Brain microvascular endothelial cell (primary cell): ENCODE measurements at regions not wholly inside any gene's neighbourhood (a gene's known extent, or its start where the extent isn't known, plus 50 kb on each side); places are given as distances from the start of the nearest gene placed in this dataset.
A peak's percentile ranks its signal among the peaks of the same experiment; 100 is the strongest.
"Not testable (repeated sequence)": the region's sequence is repeated elsewhere in the genome, so short reads cannot be mapped to it uniquely, and the experiment has no call there.

ENCODE experiments used
- DNase-seq: peaks from one replicate; pipeline ENCODE4 v3.0.0-alpha.2; 2020
- H3K27ac ChIP-seq: fragments of 250-450 bp; sonication (Bioruptor Pico); 2 replicates; pipeline ENCODE4 v1.5.1; 2020; ENCODE audit warnings: mild to moderate bottlenecking, moderate library complexity
- H3K27me3 ChIP-seq: fragments of 250-450 bp; sonication (Bioruptor Pico); replicated peaks from 2 replicates; pipeline ENCODE4 v1.5.1; 2020; ENCODE audit warnings: mild to moderate bottlenecking
- H3K36me3 ChIP-seq: fragments of 250-450 bp; sonication (Bioruptor Pico); replicated peaks from 2 replicates; pipeline ENCODE4 v1.5.1; 2020; ENCODE audit warnings: mild to moderate bottlenecking
- H3K4me3 ChIP-seq: 2 replicates; pipeline ENCODE4 v1.5.1; 2011; ENCODE audit warnings: low read depth, mild to moderate bottlenecking, control low read depth, low read length, moderate library complexity
- in situ Hi-C: cut with HindIII; loops from 2 replicates; pipeline ENCODE4 v1.10.0; 2017; ENCODE audit warnings: low sequenced_read_pairs, low pct_ligation_motif_present

DNA sequence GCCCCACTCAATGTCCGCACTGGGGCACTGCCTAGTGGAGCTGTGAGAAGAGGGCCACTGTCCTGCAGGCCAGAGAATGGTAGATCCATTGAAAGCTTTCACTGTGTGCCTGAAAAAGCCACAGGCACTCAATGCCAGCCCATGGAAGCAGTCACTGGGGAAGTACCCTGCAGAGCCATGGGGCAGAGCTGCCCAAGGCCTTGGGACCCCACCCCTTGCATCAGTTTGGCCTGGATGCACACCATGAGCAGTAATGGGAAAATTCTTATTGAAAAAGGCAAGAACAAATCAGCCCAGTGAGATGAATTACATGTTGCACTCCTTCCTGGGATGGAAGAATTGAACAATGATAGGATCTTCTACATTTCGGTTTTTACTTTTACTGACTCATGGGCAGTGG lies 447.1 kb downstream of the SPATA31A1 start:
- in situ Hi-C loops, H3K27me3 ChIP-seq, H3K4me3 ChIP-seq, H3K27ac ChIP-seq, H3K36me3 ChIP-seq, DNase-seq: not testable (repeated sequence)

DNA sequence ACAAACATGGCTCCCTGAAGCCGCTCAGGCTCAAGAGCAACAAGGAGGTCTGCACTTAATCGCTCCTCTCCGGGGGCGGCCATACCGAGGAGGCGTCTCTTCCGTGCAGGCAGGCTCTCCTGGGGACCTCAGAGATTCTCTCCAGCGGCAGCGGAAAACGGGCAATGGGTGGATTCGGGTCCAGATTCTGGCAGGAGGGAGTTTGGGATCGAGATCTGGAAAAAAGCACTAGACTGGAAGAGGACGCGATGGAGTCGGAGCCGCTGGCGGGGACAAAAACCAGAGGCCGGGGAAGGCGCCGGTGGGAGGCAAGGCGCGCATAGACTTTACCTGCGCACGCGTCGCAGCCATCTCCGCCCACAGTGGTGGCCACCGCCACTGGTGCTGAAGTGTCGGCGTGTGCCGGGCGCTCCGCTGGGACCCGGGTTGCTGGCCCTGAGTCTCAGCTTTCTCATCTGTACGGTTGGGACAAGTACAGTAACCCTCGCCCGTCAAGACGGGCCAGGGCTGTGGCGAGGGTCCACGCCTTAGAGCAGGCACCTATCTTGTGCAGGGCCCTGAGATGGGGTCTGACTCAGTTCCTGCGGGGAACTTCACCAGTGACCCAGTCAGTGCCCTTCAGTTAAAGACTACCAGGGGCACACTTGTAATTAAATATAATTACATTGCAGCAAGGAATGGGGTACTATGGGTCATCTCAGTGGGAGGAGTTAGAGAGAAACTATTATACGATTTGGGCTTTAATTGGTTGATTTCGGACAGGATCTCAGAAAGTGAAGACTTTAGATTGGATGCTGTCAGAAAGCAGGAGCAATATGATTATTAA lies 454.1 kb downstream of the SPATA31A1 start:
- H3K36me3 ChIP-seq, in situ Hi-C loops, H3K27me3 ChIP-seq: not testable (repeated sequence)
- DNase-seq: peak; percentile 40
- Histone ChIP-seq H3K4me3 (peak overlapping the region; percentile 55), H3K27ac (peak overlapping the region; percentile 50)

DNA sequence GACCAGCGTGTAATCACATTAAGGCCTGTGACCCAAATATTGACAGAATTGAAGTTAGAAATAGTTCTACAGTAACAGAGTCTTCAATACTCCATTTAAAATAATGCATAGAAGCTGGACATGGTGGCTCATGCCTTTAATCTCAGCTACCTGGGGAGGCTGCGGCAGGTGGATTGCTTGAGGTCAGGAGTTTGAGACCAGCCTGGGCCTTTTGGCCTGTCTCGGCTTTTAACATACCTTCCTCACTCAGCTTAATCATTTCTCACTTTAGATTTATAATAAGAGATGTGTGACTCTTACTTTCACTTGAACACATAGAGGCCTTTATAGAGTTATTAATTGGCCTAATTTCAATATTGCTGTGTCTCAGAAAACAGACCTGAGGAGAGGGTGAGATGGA lies 454.9 kb downstream of the SPATA31A1 start:
- in situ Hi-C loops, H3K36me3 ChIP-seq, H3K27me3 ChIP-seq: not testable (repeated sequence)

DNA sequence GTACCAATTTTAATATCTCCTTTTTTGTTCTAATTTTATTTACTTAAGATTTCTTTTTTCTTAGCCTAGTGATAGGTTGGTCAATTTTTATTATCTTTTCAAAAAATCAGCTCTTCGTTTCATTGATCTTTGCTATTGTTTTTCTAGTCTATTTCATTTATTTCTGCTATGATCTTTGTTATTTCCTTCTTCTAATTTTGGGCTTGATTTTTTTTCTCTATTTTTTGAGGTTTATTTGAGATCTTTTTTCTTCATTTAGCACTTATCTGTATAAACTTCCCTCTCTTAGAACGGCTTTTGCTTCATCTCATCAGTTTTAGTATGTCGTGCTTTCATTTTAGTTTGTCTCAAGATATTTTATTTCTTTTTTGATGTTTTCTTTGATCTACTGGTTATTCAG lies 456.1 kb downstream of the SPATA31A1 start:
- H3K36me3 ChIP-seq, in situ Hi-C loops, H3K4me3 ChIP-seq, DNase-seq, H3K27ac ChIP-seq, H3K27me3 ChIP-seq: not testable (repeated sequence)

More for the DNA sequence above, 454.9 kb downstream of the SPATA31A1 start:
- not testable (repeated sequence) for H3K4me3 ChIP-seq, DNase-seq, H3K27ac ChIP-seq

DNA sequence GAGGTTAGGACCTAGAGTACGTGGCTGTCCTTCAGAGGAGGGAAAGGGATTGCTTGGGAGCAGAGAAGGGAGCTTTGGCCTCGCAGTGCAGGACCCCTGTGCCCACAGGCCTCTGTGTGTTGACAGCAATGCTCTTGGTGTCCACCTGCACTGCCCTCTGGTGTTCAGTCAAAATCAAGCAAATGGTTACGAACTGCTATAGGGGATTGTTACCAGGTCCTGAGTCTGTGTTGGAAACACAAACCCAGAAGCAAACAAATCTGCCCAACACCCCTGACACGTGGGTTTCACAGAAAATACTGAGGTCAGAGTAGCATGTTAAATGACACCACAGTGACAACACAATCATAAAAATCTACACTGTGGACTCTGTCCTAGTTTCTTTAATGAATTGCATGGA lies 473.0 kb downstream of the SPATA31A1 start:
- DNase-seq, H3K27me3 ChIP-seq, H3K4me3 ChIP-seq, in situ Hi-C loops, H3K27ac ChIP-seq, H3K36me3 ChIP-seq: not testable (repeated sequence)
